Nephron progenitor cell (in vitro differentiated cells): ENCODE measurements at regions not wholly inside any gene's neighbourhood (a gene's known extent, or its start where the extent isn't known, plus 50 kb on each side); places are given as distances from the start of the nearest gene placed in this dataset.

Experiments
- DNase-seq: peaks from one replicate; pipeline ENCODE4 v3.0.0; 2021
- H3K27ac Mint-ChIP-seq: 2 replicates; pipeline ENCODE4 v1.8.0; 2021; ENCODE audit warnings: mild to moderate bottlenecking, moderate library complexity, mixed read lengths
- H3K27me3 Mint-ChIP-seq: 2 replicates; pipeline ENCODE4 v1.8.0; 2021; ENCODE audit warnings: mild to moderate bottlenecking, low read depth, mixed read lengths; ENCODE audit not compliant: poor library complexity
- H3K36me3 Mint-ChIP-seq: 2 replicates; pipeline ENCODE4 v1.8.0; 2021; ENCODE audit warnings: low read depth, mixed read lengths
- H3K4me1 Mint-ChIP-seq: 2 replicates; pipeline ENCODE4 v1.8.0; 2021; ENCODE audit warnings: mixed read lengths
- H3K4me3 Mint-ChIP-seq: 2 replicates; pipeline ENCODE4 v1.8.0; 2021; ENCODE audit warnings: mild to moderate bottlenecking, moderate library complexity, mixed read lengths
- H3K9me3 Mint-ChIP-seq: 2 replicates; pipeline ENCODE4 v1.8.0; 2021; ENCODE audit warnings: mild to moderate bottlenecking, moderate library complexity, mixed read lengths
- TF ChIP-seq, protein P1 (sequence below): fragments of 200-600 bp; sonication (generic); IDR thresholded peaks from 2 replicates; pipeline ENCODE4 v1.5.0; 2021; ENCODE audit warnings: antibody characterized with exemption

- Mint-ChIP-seq H3K27me3 (peaks cover 7% of the 10 kb centered on the region), H3K27ac (no peak overlapping the region), H3K4me3 (no peak overlapping the region), H3K36me3 (no peaks in the 10 kb centered on the region), H3K4me1 (no peaks in the 10 kb centered on the region), H3K9me3 (no peaks in the 10 kb centered on the region)
- no peak for DNase-seq
- TF ChIP-seq, protein P1, sequence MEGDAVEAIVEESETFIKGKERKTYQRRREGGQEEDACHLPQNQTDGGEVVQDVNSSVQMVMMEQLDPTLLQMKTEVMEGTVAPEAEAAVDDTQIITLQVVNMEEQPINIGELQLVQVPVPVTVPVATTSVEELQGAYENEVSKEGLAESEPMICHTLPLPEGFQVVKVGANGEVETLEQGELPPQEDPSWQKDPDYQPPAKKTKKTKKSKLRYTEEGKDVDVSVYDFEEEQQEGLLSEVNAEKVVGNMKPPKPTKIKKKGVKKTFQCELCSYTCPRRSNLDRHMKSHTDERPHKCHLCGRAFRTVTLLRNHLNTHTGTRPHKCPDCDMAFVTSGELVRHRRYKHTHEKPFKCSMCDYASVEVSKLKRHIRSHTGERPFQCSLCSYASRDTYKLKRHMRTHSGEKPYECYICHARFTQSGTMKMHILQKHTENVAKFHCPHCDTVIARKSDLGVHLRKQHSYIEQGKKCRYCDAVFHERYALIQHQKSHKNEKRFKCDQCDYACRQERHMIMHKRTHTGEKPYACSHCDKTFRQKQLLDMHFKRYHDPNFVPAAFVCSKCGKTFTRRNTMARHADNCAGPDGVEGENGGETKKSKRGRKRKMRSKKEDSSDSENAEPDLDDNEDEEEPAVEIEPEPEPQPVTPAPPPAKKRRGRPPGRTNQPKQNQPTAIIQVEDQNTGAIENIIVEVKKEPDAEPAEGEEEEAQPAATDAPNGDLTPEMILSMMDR: no peak
Measured at GRCh38 chr18:51603551-51603950, 406.1 kb upstream of the MEX3C start.

DNA sequence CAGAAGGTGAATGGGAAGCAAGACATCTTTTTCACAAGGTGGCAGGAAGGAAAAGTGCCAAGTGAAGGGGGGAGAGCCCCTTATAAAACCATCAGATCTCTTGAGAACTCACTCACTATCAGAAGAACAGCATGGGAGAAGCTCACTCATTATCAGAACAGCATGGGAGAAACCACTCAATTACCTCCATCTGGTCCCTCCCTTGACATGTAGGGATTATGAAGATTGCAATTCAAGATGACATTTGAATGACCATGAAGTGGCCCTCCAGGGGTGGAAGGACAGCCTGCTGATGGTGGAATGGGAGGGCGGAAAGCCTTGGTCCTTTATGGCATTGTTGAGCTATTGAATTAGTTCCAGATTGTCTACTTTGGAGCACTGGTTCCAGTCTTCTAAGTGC lies 413.0 kb upstream of the MEX3C start:
- DNase-seq: no peak
- TF ChIP-seq, protein P1: no peak
- Mint-ChIP-seq H3K36me3 (no peaks in the 10 kb centered on the region), H3K27me3 (peaks cover 10% of the 10 kb centered on the region), H3K4me1 (peaks cover 3% of the 10 kb centered on the region), H3K27ac (no peak overlapping the region), H3K9me3 (no peaks in the 10 kb centered on the region), H3K4me3 (no peak overlapping the region)

GRCh38 chr18:51611326-51611725 lies 413.8 kb upstream of the MEX3C start:
- TF ChIP-seq, protein P1: no peak
- H3K4me3 Mint-ChIP-seq: no peak overlapping the region
- DNase-seq: no peak
- no peaks in the 10 kb centered on the region for H3K9me3 Mint-ChIP-seq
- H3K36me3 Mint-ChIP-seq: no peaks in the 10 kb centered on the region
- peaks cover 8% of the 10 kb centered on the region for H3K4me1 Mint-ChIP-seq
- H3K27ac Mint-ChIP-seq: no peak overlapping the region
- H3K27me3 Mint-ChIP-seq: peaks cover 10% of the 10 kb centered on the region

DNA sequence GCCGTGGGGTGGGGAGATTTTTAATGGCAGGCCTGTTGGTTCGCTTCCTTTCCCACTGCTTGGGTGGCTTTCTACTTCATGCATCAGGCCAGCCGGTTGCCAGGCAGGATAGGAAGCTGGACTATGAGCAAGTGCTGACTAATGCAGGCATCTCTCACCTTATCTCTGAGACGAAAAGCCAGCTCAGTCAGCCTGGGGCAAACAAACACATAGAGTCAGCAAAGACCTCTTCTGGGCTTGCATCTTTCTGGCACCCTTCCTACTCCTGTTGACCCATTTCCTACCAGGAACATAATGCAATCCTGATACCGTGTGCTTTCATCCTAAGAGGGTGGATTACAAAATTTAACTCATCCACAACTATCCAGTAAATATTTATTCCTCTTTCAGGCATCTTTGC lies 416.6 kb upstream of the MEX3C start:
- peaks cover 8% of the 10 kb centered on the region for H3K4me1 Mint-ChIP-seq
- H3K27ac Mint-ChIP-seq: no peak overlapping the region
- TF ChIP-seq, protein P1: no peak
- H3K4me3 Mint-ChIP-seq: no peak overlapping the region
- H3K36me3 Mint-ChIP-seq: no peaks in the 10 kb centered on the region
- no peaks in the 10 kb centered on the region for H3K9me3 Mint-ChIP-seq
- DNase-seq: no peak
- H3K27me3 Mint-ChIP-seq: peaks cover 6% of the 10 kb centered on the region

GRCh38 chr18:51614967-51615571 lies 417.6 kb upstream of the MEX3C start:
- Mint-ChIP-seq H3K27me3 (peaks cover 3% of the 10 kb centered on the region), H3K27ac (no peak overlapping the region), H3K9me3 (no peaks in the 10 kb centered on the region), H3K4me1 (peaks cover 8% of the 10 kb centered on the region), H3K4me3 (no peak overlapping the region), H3K36me3 (no peaks in the 10 kb centered on the region)
- TF ChIP-seq, protein P1: no peak
- no peak for DNase-seq

DNA sequence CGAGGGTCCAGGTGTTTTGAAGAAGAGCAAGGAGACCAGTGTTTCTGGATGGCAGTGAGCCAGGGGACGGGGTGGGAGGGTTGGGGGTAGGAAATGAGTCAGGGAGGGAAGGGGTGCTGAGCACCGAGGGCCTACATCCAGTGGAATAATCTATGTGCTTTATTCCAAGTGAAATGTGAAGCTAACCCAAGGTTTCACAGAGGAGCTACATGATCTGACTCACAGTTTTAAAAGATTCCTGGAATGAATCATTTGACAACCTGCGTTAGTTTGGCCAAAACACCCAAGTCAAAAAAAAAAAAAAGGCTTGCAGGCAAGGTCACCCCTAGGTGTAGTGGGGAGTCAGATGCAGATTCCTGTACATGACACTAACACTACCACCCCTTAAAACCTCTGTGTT lies 419.7 kb upstream of the MEX3C start:
- Mint-ChIP-seq H3K9me3 (no peaks in the 10 kb centered on the region), H3K4me3 (no peak overlapping the region), H3K27me3 (peaks cover 5% of the 10 kb centered on the region), H3K4me1 (peaks cover 19% of the 10 kb centered on the region), H3K36me3 (no peaks in the 10 kb centered on the region), H3K27ac (no peak overlapping the region)
- TF ChIP-seq, protein P1: no peak
- DNase-seq: no peak
